MCF 10A (cell line): ENCODE measurements at regions not wholly inside any gene's neighbourhood (a gene's known extent, or its start where the extent isn't known, plus 50 kb on each side); places are given as distances from the start of the nearest gene placed in this dataset.

Source experiments
- BruUV-seq: library from RNA; stranded (reverse); fragments of 400-500 nt; replicated peaks from 2 replicates; lab custom pipeline; 2021; lab: Mats Ljungman, UMichigan
- CTCF ChIA-PET: fragments of 300-600 bp; sonication (Branson Sonifier 250); formaldehyde crosslinking; extraction: SDS; loops from one replicate; lab custom pipeline; 2021; ENCODE audit warnings: antibody characterized with exemption, inconsistent platforms; lab: Yijun Ruan, JAX
- POLR2A ChIA-PET: fragments of 300-600, 350-650 bp; sonication (Branson Sonifier 250); formaldehyde crosslinking; extraction: SDS; loops from one replicate; lab custom pipeline; 2020; ENCODE audit warnings: antibody characterized with exemption, inconsistent platforms; lab: Yijun Ruan, JAX
- DNase-seq: peaks from one replicate; pipeline ENCODE4 v3.0.0-alpha.2; 2018; ENCODE audit not compliant: unreplicated experiment
- H3K27ac Mint-ChIP-seq: one replicate; pipeline ENCODE4 v1.8.0; 2022; ENCODE audit warnings: mild to moderate bottlenecking, low read depth, mixed read lengths; ENCODE audit not compliant: unreplicated experiment
- H3K27me3 Mint-ChIP-seq: one replicate; pipeline ENCODE4 v1.8.0; 2022; ENCODE audit warnings: mixed read lengths; ENCODE audit not compliant: insufficient read depth, unreplicated experiment
- H3K36me3 Mint-ChIP-seq: one replicate; pipeline ENCODE4 v1.8.0; 2022; ENCODE audit warnings: mild to moderate bottlenecking, moderate library complexity, mixed read lengths; ENCODE audit not compliant: insufficient read depth, unreplicated experiment
- H3K4me1 Mint-ChIP-seq: one replicate; pipeline ENCODE4 v1.8.0; 2022; ENCODE audit warnings: mixed read lengths; ENCODE audit not compliant: insufficient read depth, unreplicated experiment
- H3K4me3 Mint-ChIP-seq: one replicate; pipeline ENCODE4 v1.8.0; 2022; ENCODE audit warnings: mild to moderate bottlenecking, moderate library complexity, mixed read lengths; ENCODE audit not compliant: unreplicated experiment
- H3K9me3 Mint-ChIP-seq: one replicate; pipeline ENCODE4 v1.8.0; 2022; ENCODE audit warnings: mixed read lengths; ENCODE audit not compliant: unreplicated experiment
- CTCF ChIP-seq: fragments of 200-600 bp; IDR thresholded peaks from one replicate; pipeline ENCODE4 v1.8.0; 2022; ENCODE audit warnings: antibody characterized with exemption, mild to moderate bottlenecking; ENCODE audit not compliant: unreplicated experiment
- intact Hi-C: fragments of 100-400 bp; cut with micrococcal nuclease; formaldehyde crosslinking; loops from 2 replicates; pipeline ENCODE4 v1.14.1; 2022

GRCh38 chr1:60672449-60672848 lies 409.9 kb upstream of the NFIA start:
- Mint-ChIP-seq H3K9me3 (no peaks in the 10 kb centered on the region), H3K4me1 (no peaks in the 10 kb centered on the region)
- CTCF ChIA-PET, result no interaction called here

GRCh38 chr1:60670302-60670701 lies 412.1 kb upstream of the NFIA start:
- H3K9me3 Mint-ChIP-seq, result no peaks in the 10 kb centered on the region
- no peaks in the 10 kb centered on the region for H3K27me3 Mint-ChIP-seq
- intact Hi-C loops, result no loop called here
- BruUV-seq, result no TSS peak
- ChIA-PET POLR2A (no interaction called here), CTCF (interaction anchor here (1.0 kb wide), 1 partner anchor 699 kb away, joined by 4 read pairs; no protein-coding TSS in a partner anchor)
- no peak overlapping the region for H3K27ac Mint-ChIP-seq
- H3K4me3 Mint-ChIP-seq, result no peak overlapping the region
- peaks cover 6% of the 10 kb centered on the region for H3K36me3 Mint-ChIP-seq
- no peak for TF ChIP-seq CTCF
- DNase-seq, result no peak
- no peaks in the 10 kb centered on the region for H3K4me1 Mint-ChIP-seq

More at GRCh38 chr1:60672449-60672848, 409.9 kb upstream of the NFIA start:
- no peak overlapping the region for H3K4me3 Mint-ChIP-seq
- H3K27ac Mint-ChIP-seq, result no peak overlapping the region
- TF ChIP-seq CTCF, result no peak
- intact Hi-C loops, result no loop called here
- H3K27me3 Mint-ChIP-seq, result no peaks in the 10 kb centered on the region
- no peak for DNase-seq
- POLR2A ChIA-PET, result no interaction called here
- no TSS peak for BruUV-seq
- no peaks in the 10 kb centered on the region for H3K36me3 Mint-ChIP-seq

GRCh38 chr1:60668585-60668984 lies 413.8 kb upstream of the NFIA start:
- Mint-ChIP-seq H3K27me3 (no peaks in the 10 kb centered on the region), H3K36me3 (peaks cover 6% of the 10 kb centered on the region), H3K4me3 (no peak overlapping the region), H3K27ac (no peak overlapping the region), H3K9me3 (no peaks in the 10 kb centered on the region), H3K4me1 (no peaks in the 10 kb centered on the region)
- ChIA-PET POLR2A (no interaction called here), CTCF (no interaction called here)
- BruUV-seq, result no TSS peak
- no peak for TF ChIP-seq CTCF
- intact Hi-C loops, result no loop called here
- no peak for DNase-seq

- DNase-seq, result no peak
- H3K4me3 Mint-ChIP-seq, result no peak overlapping the region
- H3K4me1 Mint-ChIP-seq, result no peaks in the 10 kb centered on the region
- no peaks in the 10 kb centered on the region for H3K27me3 Mint-ChIP-seq
- H3K36me3 Mint-ChIP-seq, result peaks cover 6% of the 10 kb centered on the region
- no peak for TF ChIP-seq CTCF
- no peak overlapping the region for H3K27ac Mint-ChIP-seq
- BruUV-seq, result no TSS peak
- H3K9me3 Mint-ChIP-seq, result no peaks in the 10 kb centered on the region
- CTCF ChIA-PET, result no interaction called here
- intact Hi-C loops, result no loop called here
- POLR2A ChIA-PET, result no interaction called here
Measured at GRCh38 chr1:60665311-60665710, 417.1 kb upstream of the NFIA start.
